Progenitor cell of endocrine pancreas (in vitro differentiated cells): ENCODE measurements at regions not wholly inside any gene's neighbourhood (a gene's known extent, or its start where the extent isn't known, plus 50 kb on each side); places are given as distances from the start of the nearest gene placed in this dataset.

Experiments
- DNase-seq: peaks from one replicate; pipeline ENCODE4 v3.0.0; 2021; ENCODE audit warnings: low spot score; ENCODE audit not compliant: unreplicated experiment
- H3K27ac Mint-ChIP-seq: 2 replicates; pipeline ENCODE4 v1.8.0; 2021; ENCODE audit warnings: mild to moderate bottlenecking, moderate library complexity, mixed read lengths
- H3K27me3 Mint-ChIP-seq: 2 replicates; pipeline ENCODE4 v1.8.0; 2021; ENCODE audit warnings: mixed read lengths
- H3K36me3 Mint-ChIP-seq: 2 replicates; pipeline ENCODE4 v1.8.0; 2022; ENCODE audit warnings: mixed read lengths; ENCODE audit not compliant: insufficient read depth
- H3K4me1 Mint-ChIP-seq: 2 replicates; pipeline ENCODE4 v1.8.0; 2021; ENCODE audit warnings: low read depth, mixed read lengths
- H3K4me3 Mint-ChIP-seq: 2 replicates; pipeline ENCODE4 v1.8.0; 2021; ENCODE audit warnings: low read depth, mild to moderate bottlenecking, moderate library complexity, mixed read lengths
- H3K9me3 Mint-ChIP-seq: 2 replicates; pipeline ENCODE4 v1.8.0; 2021; ENCODE audit warnings: low read depth, mixed read lengths
- CTCF ChIP-seq: fragments of 200-600 bp; sonication (generic); IDR thresholded peaks from one replicate; pipeline ENCODE4 v1.5.0; 2021; ENCODE audit warnings: antibody characterized with exemption, mild to moderate bottlenecking; ENCODE audit not compliant: unreplicated experiment

GRCh38 chr1:162977944-162978568, 91.1 kb upstream of the RGS4 start:
- H3K36me3 Mint-ChIP-seq: no peaks in the 10 kb centered on the region
- no peaks in the 10 kb centered on the region for H3K9me3 Mint-ChIP-seq
- H3K27me3 Mint-ChIP-seq: no peaks in the 10 kb centered on the region
- no peak overlapping the region for H3K27ac Mint-ChIP-seq
- peaks cover 4% of the 10 kb centered on the region for H3K4me1 Mint-ChIP-seq
- no peak for DNase-seq
- TF ChIP-seq CTCF: no peak
- H3K4me3 Mint-ChIP-seq: no peak overlapping the region

- Mint-ChIP-seq H3K4me3 (no peak overlapping the region), H3K36me3 (no peaks in the 10 kb centered on the region), H3K4me1 (peaks cover under 1% of the 10 kb centered on the region), H3K9me3 (peaks cover 4% of the 10 kb centered on the region), H3K27me3 (peaks cover 4% of the 10 kb centered on the region), H3K27ac (no peak overlapping the region)
- no peak for DNase-seq
- TF ChIP-seq CTCF: no peak
Measured at GRCh38 chr1:162976628-162977027, 92.5 kb upstream of the RGS4 start.

DNA sequence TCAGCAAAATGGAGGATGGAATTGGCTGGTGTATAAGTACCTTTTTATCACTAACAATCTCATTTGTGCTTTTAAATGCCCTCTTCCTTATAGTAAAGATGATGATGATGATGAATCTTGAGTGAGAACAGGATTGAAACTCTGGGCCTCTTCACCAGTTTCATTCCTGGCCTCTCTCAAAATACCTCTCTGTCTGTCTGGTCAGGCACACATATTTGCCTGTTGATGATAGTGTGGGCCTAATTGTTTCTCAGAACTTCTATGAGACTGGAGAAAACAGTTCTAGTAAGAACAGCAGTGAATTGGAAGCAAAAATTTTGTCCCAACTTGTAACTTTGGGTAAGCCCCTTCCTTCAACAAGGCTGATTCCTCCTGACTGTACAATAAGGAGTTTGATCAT, 94.4 kb upstream of the RGS4 start:
- no peak for DNase-seq
- Mint-ChIP-seq H3K27ac (no peak overlapping the region), H3K36me3 (no peaks in the 10 kb centered on the region), H3K27me3 (peaks cover 4% of the 10 kb centered on the region), H3K9me3 (peaks cover 4% of the 10 kb centered on the region), H3K4me3 (no peak overlapping the region), H3K4me1 (no peaks in the 10 kb centered on the region)
- TF ChIP-seq CTCF: no peak

DNA sequence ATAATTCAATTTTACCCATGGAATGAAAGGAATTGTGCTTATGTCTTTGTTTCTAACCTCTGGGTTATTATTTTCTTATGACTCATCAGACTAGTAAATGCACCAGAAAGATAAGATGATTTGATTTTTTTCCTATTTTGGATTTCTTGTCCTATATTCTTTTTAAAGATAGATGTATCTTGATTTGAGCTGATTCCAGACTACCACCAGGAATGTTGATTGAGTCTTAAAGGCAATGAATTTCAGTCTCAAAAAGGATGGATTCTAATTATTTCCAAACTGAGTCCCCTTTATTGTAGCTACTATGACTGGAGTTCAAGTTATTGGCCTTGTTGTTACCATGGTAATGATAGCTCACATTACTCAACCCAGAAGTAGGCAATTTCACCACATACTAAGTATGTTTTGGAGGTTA, 95.8 kb upstream of the RGS4 start:
- DNase-seq: no peak
- no peak for TF ChIP-seq CTCF
- H3K27me3 Mint-ChIP-seq: peaks cover 4% of the 10 kb centered on the region
- H3K27ac Mint-ChIP-seq: no peak overlapping the region
- no peak overlapping the region for H3K4me3 Mint-ChIP-seq
- no peaks in the 10 kb centered on the region for H3K4me1 Mint-ChIP-seq
- peaks cover 4% of the 10 kb centered on the region for H3K9me3 Mint-ChIP-seq
- H3K36me3 Mint-ChIP-seq: no peaks in the 10 kb centered on the region

GRCh38 chr1:162972773-162973172, 96.4 kb upstream of the RGS4 start:
- TF ChIP-seq CTCF: no peak
- Mint-ChIP-seq H3K36me3 (no peaks in the 10 kb centered on the region), H3K27me3 (peaks cover 4% of the 10 kb centered on the region), H3K4me3 (no peak overlapping the region), H3K4me1 (no peaks in the 10 kb centered on the region), H3K27ac (no peak overlapping the region), H3K9me3 (peaks cover 4% of the 10 kb centered on the region)
- no peak for DNase-seq
